CD1c-positive myeloid dendritic cell (primary cell): ENCODE measurements at regions not wholly inside any gene's neighbourhood (a gene's known extent, or its start where the extent isn't known, plus 50 kb on each side); places are given as distances from the start of the nearest gene placed in this dataset.

ENCODE experiments used
- DNase-seq: peaks from one replicate; pipeline ENCODE4 v3.0.0-alpha.2; 2016; ENCODE audit errors: extremely low spot score

DNA sequence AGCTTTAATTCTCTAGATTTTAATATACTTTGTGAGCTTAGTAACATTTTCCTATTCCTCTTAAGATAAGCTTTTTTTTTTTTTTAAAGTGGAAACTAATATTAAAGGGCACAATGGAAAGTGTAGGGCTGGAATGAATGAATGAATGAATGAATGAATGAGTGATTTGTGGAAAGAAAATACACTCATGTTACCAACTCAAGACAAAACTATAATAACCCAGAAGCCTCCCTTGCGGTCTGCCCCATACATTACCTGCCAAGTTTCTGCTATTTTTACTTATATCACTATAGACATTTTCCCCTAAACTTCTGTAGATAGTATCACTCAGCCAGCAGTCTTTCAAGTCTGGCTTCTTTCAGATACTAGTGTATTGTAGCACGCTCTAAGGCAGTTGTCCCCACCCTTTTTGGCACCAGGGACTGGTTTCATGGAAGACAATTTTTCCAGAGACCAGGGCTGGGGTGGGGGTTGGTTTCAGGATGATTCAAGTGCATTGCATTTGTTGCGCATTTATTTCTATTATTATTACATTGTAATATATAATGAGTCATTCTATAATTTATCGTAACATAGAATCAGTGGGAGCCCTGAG lies 932.2 kb downstream of the TBC1D22A start:
- DNase-seq, result no peak

GRCh38 chr22:47693606-47694005 lies 931.2 kb downstream of the TBC1D22A start:
- DNase-seq, result no peak

DNA sequence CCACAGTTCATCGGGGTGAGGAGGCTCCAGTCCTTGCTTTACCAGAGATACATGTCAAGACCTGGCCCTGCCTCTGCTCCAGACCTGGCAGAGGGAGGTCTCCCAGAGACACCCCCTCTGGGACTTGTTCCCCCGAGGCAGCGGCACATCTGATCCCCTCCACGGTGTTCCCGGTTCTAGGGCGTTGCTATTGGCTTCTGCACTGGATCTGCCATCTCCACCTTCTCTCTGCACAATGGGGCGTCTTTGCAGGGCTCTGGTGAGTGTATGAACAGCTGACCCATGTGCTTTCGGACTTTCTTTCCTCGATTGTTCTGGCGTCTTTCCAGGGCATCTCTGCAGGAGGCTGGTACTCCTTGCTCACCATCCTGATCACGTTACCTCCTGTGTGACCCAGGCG lies 930.4 kb downstream of the TBC1D22A start:
- DNase-seq, result no peak

- DNase-seq, result no peak
Measured at GRCh38 chr22:47691152-47691895, 928.9 kb downstream of the TBC1D22A start.

DNA sequence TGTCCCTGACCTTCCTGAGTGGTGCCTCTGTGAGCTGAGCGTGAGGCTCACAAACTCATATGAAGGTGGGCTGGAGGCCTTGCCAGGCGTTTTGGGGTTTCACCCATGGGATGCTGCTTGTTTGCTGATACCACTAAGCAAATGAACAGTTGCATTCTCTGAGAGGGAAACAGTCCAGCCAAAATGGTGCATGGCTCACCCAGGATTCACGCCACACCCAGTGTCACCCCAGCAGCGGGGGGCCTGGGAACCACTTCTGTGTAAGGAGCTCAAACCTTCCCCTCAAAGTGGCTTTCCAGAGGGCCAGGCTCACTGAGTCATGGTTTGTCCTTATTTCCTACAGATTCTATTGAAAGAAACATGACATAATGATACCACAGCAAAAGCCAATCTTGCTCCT lies 928.1 kb downstream of the TBC1D22A start:
- no peak for DNase-seq

DNA sequence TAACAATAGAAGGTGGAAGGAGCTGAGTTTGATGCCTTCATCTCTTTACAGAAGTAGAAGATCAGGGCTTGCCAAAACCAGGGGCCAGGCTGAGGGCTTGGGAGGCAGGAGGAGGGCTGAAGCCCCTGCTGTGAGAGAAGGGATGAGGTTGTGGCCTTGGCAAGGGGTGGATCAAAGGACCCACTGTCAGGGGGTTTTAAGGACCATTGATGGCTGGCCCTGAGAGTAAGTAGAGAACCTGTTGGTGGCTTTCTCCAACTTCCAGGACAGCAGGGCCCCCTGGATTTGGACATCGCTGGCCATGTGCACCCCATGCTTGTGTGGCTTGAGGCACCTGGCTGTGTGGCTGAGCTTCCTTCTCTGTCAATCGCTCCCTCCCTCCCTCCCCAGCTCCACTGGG lies 927.7 kb downstream of the TBC1D22A start:
- DNase-seq, result no peak

GRCh38 chr22:47687776-47688175 lies 925.3 kb downstream of the TBC1D22A start:
- DNase-seq, result no peak

DNA sequence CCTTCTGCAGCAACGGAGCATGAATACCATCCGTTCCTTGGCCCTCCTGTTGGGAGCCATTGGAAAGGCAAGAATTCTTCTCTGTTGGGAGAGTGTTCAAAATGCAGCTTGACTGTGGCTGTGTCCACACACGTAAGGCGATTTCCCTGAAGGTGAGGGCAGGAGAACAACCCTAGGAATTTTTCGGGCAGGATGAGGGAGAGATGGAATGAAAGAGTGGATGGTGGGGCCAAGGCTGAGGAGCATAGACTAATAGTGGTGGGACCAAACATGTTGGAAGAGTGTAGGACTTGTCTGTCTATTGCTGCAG lies 924.9 kb downstream of the TBC1D22A start:
- no peak for DNase-seq

DNA sequence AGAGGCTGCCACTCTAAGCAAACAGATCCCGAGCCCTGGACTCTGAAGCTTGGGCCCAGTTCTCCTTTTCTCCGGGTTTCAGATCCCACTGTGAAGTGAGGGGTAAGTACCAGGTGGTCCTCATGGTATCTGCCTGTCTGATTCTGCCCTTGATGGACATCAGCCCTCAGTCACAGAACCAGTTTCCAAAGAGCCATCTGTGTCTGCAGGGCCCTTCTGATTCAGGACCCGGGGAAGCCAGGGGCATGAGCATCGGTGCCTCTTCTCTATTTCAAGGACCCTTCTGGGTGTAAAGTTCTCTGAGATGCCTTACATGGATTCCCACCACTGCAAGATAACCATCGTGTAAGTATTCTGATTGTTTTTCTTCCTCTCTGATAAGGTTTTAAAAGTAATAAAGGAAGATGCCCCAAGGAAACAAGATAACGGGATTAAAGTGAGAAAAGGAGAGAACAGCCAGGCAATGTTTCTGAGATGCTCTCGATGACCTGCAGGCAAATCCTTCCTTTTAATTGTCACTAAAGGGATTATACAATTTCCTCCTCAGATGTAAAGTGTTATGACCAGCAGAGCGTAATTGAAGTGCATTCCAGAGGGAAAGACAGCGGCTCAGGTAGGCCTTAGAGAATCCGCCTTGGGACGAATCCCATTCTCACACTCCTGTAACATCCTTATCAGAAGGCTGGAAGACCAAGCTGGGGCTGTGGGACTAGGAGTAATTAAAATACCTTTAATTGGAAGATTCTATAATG lies 924.3 kb downstream of the TBC1D22A start:
- DNase-seq, result no peak

- no peak for DNase-seq
Measured at GRCh38 chr22:47681411-47682165, 919.1 kb downstream of the TBC1D22A start.

DNA sequence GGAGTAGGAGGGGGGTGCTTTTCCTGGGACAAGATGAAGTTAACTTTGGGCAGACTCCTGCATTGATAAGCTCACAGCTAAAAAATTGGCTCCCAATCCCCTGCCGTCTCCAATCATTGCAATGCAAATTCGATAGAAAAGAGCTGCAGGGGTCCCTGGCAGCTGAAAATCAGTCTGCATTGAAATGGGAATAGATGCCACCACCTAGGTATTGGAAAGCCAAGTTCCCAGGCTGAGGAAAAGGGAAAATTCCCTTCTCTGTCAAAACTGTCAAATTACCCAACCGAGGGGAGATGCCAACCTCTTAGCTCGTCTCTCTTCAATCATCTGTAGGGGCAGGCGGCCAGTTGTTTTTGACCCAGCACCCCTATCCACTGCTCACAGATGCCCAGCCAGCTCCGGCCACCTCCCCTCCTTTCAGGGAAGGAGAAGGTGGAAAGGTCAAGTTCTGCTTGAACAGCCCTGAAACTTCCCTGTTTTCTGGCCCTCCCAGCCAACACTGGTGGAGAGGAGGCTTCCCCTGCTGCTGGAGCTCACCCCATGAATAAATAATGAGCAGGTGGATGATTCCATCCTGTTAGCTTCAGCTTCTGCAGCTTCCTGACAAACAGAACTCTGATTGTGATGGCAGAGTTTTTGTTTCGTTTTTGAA lies 916.3 kb downstream of the TBC1D22A start:
- no peak for DNase-seq

- no peak for DNase-seq
Measured at GRCh38 chr22:47678048-47678447, 915.6 kb downstream of the TBC1D22A start.

DNA sequence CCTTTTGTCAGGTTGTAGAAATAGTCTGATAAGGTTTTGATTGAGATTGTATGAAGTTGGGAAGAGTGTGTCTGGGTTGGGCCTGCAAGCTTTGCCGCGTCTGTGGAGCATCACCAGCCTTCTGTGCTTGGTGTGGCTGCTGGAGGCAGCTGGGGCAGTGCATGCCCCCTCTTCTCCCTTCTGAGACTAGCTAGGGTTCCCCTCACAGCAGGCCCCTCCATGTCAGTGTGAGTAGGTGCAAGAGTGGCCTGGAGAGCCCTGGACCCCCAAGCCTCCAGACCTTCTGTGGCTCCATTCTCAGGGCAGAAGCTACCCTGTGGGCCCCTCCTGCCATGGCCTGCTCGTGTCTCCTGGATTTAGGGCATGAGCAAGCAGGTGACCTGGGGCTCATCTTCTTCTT lies 914.2 kb downstream of the TBC1D22A start:
- no peak for DNase-seq

GRCh38 chr22:47674600-47674999 lies 912.1 kb downstream of the TBC1D22A start:
- DNase-seq, result no peak

DNA sequence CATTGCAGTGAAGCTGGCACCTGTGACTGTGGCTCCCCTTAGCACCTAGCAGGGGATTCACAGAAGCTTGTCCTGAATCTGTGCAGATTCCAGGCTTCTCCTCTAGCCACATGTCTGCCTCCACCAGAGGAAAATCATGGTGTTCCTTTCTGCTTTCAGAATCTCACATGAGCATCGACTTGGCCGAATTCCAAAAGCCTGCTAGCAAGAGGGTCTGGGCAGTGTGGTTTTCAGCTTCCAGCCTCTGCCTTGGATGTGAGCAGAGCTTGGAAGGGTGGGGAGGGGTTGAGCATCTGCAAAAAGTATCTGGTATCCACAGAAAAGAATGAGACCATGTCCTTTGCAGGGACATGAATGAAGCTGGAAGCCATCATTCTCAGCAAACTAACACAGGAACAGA lies 911.1 kb downstream of the TBC1D22A start:
- no peak for DNase-seq

DNA sequence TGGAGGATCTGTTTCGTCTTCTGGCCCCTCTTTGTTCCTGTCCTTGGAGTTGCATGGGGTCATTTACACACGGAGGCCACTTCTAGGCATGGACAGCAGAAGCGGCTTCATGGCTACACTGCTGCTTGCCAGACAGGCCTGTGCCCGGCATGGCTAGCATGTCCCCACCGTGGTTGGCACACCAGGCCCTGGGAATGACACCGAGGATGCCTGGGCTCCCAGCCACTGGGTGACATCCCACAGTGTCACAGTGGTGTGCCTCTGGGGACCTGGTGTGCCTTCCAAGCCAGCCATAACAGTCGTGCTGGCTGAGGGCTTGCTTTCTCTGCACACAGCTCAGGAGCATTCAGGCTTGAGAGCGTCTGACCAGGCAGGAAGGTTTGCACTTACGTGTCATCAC lies 910.1 kb downstream of the TBC1D22A start:
- DNase-seq, result no peak

DNA sequence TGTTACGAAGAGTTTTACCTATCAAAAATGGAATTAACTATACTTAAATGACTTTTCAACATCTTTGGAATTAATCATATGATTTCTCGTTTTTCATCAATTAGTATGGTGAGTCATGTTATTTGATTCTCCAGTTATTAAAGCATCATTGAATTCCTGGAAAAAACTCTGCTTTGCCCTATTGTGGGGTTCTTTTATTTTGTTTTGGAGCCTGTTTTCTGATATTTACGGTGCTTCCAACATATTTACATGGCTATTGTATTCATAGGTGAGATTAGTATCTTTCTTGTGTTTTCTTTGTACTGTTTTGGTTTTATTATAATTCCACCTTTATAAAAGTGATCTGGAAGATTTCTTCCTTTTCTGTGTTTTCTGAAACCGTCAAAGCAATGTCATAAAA lies 902.7 kb downstream of the TBC1D22A start:
- no peak for DNase-seq

DNA sequence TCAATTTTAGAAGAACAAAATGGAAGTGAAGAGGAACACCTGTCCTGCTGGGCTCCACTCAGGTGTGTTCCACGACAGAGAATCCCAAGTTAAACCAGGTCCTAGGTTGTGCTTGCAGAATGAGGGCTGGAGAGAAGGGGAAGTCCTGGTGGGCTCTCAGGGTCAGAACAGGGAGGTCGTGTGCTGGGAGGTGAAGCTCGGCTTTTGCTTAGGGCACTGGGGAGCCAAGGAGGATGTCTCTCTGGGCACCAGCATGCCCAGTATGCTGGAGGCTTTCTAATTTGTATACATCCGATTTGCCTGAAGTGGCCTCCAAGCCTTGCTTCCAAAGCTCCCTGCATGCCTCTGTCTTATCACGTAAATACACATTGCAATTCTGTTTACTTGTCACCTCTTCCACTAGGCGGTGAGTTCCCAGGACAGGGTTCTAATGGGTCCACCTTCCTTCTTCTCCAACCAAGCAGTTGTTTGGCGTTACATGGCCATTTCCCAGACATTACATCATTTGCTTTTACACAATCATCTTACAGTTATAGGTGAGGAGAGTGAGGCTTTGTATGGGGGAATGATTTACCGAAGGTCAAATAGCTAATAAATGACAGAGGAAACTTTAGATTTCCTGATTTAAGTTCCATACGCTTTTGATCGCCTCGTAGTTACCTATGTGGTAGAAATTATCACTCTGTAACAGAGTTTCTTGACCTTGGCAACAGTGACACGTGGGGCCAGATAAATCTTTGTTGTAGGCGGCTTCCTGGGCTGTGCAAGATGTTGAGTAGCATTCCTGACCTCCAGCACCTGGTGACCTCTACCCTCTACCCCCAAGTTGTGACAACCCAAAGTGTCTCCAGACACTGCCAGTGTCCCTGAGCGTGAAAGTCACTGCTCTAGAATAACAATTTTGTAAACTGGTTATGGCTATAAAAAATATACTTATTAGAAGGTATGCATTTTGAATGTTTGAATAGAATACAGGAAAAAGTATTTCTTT lies 901.5 kb downstream of the TBC1D22A start:
- no peak for DNase-seq

DNA sequence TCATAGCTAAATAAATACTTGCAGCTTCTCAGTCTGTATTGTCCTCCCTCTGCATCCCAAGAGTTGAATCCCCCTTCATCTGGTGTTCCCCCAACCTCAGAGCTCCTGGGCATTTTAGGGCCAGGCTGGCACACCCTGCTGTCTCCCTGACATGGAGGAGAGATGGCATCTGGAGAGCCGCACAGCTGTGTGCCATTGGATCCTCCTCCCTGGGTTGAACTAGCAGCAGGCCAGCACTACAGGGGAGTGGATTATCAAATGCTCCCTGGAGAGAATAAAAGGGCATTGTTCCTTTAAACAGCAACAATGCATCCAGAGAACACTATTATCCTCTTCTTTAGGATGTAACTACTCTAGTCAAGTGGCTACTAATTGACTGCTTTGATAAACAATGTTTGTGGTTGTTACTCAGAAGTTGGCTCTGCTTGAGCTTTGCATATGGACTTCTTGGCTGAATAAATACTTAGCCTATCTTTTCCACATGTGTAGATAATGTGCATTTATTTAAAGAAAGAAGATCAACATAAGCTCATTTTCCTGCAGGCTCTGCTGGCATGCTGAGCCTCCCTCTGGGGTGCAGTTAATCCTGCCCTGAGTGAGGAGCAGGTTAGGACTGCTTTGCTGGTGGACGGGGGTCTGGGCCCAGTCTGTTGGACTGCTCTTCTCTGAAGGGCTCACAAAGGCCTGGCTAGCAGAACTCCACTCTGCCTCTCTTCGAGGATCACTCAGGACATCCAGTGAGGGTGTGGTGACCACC lies 897.2 kb downstream of the TBC1D22A start:
- no peak for DNase-seq

GRCh38 chr22:47658182-47658581 lies 895.7 kb downstream of the TBC1D22A start:
- DNase-seq, result no peak
